ENCODE measurements at regions not wholly inside any gene's neighbourhood (a gene's known extent, or its start where the extent isn't known, plus 50 kb on each side); places are given as distances from the start of the nearest gene placed in this dataset.

DNA sequence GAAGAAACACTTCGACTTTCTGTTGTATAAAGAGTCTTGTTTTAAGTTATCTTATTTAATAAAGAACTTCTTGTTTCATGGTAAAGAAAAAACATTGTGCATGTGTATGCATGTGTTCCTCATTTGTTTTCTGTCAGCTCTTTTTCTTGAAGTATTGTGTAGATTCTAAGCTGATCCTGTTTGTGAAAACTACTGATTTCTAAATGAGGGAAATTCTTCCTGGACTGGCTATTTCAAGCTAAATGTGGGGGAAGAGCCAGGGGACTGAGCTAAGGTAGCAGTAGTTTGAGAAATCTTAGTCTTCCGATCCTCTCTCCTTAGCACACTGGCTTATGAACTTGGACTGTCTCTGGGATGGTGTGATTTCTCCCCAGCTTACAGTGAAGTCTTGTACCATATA lies 56.4 kb upstream of the RBMS1 start:
- Mint-ChIP-seq H3K4me1 (ENCODE audit: low read depth) (peaks cover 2% of the 10 kb centered on the region), H3K27me3 (peaks cover 1% of the 10 kb centered on the region), H3K9me3 (ENCODE audit: low read depth) (no peaks in the 10 kb centered on the region), H3K4me3 (no peak overlapping the region), H3K27ac (no peak overlapping the region), H3K36me3 (no peaks in the 10 kb centered on the region)

DNA sequence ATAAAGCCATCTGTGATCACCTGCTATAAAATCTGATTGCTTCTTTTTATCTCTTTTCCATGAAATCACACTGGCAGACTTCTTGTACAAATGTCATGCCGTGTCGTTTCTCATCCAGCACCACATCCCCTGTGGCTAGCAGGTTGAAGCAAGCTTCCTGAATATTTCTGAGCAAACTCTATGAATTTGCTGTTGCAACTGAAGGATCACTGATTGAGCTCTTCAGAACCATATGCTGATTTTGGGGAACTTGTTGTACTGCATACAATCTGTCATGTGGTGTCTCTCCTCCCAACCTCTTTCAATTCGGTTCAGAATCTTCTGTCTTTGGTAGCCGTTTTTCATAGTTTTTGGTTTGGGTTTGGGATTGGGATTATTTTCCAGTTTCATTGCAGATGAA lies 57.7 kb upstream of the RBMS1 start:
- Mint-ChIP-seq H3K27ac (no peak overlapping the region), H3K36me3 (no peaks in the 10 kb centered on the region), H3K4me1 (ENCODE audit: low read depth) (peaks cover 2% of the 10 kb centered on the region), H3K27me3 (peaks cover 1% of the 10 kb centered on the region), H3K4me3 (no peak overlapping the region), H3K9me3 (ENCODE audit: low read depth) (peaks cover 2% of the 10 kb centered on the region)

DNA sequence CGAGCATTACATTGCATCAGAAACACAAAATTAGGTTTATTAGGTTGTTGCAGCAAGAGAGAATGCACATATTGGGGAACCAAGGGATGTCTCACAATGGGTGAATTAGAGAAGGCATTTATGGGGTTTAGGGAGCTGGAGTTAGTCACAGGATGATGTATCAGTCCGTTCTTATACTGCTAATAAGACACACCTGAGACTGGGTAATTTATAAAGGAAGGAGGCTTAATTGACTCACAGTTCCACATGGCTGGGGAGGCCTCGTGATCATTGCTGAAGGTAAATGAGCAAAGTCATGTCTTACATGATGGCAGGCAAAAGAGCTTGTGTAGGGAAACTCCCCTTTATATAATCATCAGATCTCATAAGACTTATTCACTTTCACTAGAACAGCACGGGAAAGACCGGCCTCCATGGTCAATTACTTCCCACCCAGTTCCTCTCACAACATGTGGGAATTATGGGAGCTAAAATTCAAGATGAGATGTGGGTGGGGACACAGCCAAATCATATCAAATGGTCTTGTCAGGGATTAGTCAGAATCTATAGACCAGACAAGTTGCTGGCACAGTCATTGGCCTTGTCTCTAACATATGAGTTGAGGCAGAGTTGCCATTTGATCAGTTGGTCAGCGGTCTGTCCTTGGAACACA lies 61.9 kb upstream of the RBMS1 start:
- Mint-ChIP-seq H3K9me3 (ENCODE audit: low read depth) (peaks cover 9% of the 10 kb centered on the region), H3K4me1 (ENCODE audit: low read depth) (peaks cover 2% of the 10 kb centered on the region), H3K27ac (no peak overlapping the region), H3K27me3 (peaks cover 1% of the 10 kb centered on the region), H3K36me3 (no peaks in the 10 kb centered on the region), H3K4me3 (no peak overlapping the region)

DNA sequence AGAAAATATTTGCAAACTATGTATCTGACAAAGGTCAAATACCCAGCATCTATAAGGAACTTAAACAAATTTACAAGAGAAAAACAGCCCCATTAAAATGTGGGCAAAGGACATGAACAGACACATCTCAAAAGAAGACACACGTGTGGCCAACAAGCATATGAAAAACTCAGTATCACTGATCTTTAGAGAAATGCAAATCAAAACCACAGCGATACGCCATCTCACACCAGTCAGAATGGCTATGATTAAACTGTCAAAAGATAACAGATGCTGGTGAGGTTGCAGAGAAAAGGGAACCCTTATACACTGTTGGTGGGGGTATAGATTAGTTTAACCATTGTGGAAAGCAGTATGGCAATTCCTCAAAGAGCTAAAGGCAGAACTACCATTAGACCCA lies 64.3 kb upstream of the RBMS1 start:
- H3K36me3 Mint-ChIP-seq = no peaks in the 10 kb centered on the region

DNA sequence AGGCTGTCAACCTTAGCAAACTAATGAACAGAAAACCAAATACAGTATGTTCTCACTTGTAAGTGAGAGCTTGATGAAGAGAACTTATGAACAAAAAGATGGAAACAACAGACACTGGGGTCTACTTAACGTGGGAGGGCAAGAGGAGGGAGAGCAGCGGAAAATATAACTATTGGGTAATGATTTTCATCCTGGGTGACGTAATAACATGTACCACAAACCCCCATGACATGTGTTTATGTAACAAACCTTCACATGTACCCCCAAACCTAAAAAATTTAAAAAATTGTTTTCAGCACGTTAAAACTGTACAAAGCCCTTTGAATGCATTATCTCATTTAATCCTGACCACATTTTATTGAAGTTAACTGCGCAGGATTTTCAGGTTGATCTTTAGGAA lies 64.9 kb upstream of the RBMS1 start:
- Mint-ChIP-seq H3K4me1 (ENCODE audit: low read depth) (no peaks in the 10 kb centered on the region), H3K27ac (no peak overlapping the region), H3K27me3 (no peaks in the 10 kb centered on the region), H3K36me3 (no peaks in the 10 kb centered on the region), H3K4me3 (no peak overlapping the region), H3K9me3 (ENCODE audit: low read depth) (peaks cover 9% of the 10 kb centered on the region)

More for the DNA sequence above, 64.3 kb upstream of the RBMS1 start:
- no peaks in the 10 kb centered on the region for H3K27me3 Mint-ChIP-seq
- no peak overlapping the region for H3K4me3 Mint-ChIP-seq
- H3K27ac Mint-ChIP-seq = no peak overlapping the region
- H3K4me1 Mint-ChIP-seq (ENCODE audit: low read depth) = no peaks in the 10 kb centered on the region
- H3K9me3 Mint-ChIP-seq (ENCODE audit: low read depth) = peaks cover 9% of the 10 kb centered on the region

DNA sequence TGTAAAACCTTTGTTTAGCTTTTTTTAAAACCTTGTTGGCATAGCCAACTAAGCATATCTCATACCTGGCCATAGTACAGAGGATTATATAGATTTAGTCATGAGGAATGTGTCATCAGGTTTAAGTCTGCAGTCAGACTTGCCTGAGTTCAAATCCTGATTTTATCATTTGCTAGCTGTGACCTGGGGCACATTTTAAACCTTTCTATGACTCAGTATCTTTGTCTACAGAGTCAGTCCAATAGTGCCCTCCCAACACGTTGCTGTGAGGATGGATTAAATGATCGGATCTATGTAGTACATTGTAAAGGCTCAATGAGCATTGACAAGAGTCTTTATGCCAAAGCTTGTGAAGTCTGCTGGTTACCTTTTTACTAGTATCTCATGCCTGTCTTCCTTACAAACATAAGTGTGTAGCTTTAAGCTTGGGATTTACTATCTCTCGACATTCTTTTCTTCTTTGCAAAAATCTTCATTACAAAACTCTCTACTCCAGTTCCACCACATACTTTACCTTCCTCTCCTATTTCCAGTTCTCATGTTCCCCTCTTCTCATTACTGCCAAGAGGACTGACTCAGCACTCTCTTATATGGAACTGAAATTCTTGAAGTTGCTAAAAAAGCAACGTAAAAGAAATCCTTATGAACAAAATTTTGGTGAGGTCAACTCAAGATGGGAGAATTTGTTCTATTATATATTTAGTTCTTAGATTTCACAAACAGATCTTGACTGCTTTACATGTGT lies 68.1 kb upstream of the RBMS1 start:
- Mint-ChIP-seq H3K4me3 (no peak overlapping the region), H3K36me3 (no peaks in the 10 kb centered on the region), H3K4me1 (ENCODE audit: low read depth) (peaks cover 14% of the 10 kb centered on the region), H3K27ac (no peak overlapping the region), H3K9me3 (ENCODE audit: low read depth) (peaks cover 3% of the 10 kb centered on the region), H3K27me3 (no peaks in the 10 kb centered on the region)

DNA sequence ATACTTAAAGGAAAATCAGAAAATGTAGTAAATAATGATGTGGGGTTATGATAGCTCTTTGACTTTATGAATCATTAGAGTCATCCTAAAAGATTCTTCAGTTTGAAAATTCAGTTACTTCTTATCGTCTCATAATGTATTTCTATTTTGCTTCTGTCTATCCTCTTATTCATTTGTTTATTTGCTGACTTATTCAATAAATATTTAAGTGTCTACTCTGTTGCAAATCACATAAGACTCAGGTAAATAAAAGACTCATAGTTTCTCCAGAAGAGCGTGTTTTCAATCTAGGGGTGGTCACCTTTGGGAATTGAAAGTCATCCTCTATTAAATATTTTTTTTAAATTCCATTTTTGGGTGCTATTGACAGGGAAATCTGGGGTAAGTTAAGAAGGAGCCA lies 69.1 kb upstream of the RBMS1 start:
- Mint-ChIP-seq H3K4me1 (ENCODE audit: low read depth) (peaks cover 14% of the 10 kb centered on the region), H3K4me3 (no peak overlapping the region), H3K9me3 (ENCODE audit: low read depth) (no peaks in the 10 kb centered on the region), H3K27ac (no peak overlapping the region), H3K27me3 (no peaks in the 10 kb centered on the region), H3K36me3 (no peaks in the 10 kb centered on the region)

DNA sequence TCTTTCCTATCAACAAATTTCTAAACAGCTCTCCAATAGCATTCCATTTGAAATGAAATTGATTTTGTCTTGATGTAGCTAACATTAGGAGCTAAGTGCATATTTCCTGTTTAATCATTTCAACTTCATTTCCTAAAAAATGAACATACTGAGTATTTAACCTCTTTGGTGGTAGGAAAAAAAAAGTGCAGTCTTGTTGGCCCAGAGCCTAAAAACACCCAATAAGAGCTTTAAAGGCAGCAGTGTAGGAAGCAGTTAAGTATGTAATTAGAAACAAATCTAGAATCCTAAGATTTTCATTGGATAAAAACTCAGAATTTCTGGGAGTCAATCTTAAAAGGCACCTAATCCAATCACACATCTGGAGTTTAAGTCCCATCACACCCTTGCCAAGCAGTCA lies 71.0 kb upstream of the RBMS1 start:
- H3K9me3 Mint-ChIP-seq (ENCODE audit: low read depth) = no peaks in the 10 kb centered on the region
- no peak overlapping the region for H3K27ac Mint-ChIP-seq
- no peak overlapping the region for H3K4me3 Mint-ChIP-seq
- H3K27me3 Mint-ChIP-seq = no peaks in the 10 kb centered on the region
- H3K4me1 Mint-ChIP-seq (ENCODE audit: low read depth) = peaks cover 14% of the 10 kb centered on the region
- no peaks in the 10 kb centered on the region for H3K36me3 Mint-ChIP-seq

DNA sequence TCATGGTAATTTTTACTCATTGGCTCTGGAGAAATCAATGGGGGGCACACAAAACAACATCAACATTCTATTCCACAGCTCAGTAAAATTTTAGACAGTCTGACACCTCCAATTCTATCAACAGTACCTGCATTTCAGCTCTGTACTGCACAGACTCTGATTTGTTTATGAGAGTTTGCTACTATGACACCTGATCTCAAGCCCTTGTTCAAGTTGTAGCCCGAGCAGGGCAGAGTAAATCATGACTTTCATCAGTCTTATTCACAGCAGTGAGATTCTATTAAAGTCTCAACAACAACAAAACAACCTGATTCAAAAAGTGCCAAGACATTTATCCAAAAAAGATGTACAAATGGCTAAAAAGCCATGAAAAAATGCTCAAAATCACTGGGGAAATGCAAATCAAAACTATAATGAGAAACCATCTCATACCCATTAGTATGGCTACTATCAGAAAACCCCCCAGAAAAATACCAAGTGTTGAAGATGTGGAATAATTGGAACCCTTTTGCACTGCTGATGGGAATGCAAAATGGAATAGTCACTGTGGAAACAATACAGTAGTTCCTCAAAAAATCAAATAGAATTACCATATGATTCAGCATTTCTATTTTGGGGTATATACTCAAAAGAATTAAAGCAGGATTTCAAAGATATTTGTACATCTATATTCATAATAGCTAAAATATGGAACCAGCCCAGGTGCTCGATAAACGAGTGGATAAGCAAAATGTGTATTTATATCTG lies 71.7 kb upstream of the RBMS1 start:
- no peaks in the 10 kb centered on the region for H3K9me3 Mint-ChIP-seq (ENCODE audit: low read depth)
- H3K27ac Mint-ChIP-seq = no peak overlapping the region
- no peaks in the 10 kb centered on the region for H3K27me3 Mint-ChIP-seq
- H3K4me3 Mint-ChIP-seq = no peak overlapping the region
- H3K4me1 Mint-ChIP-seq (ENCODE audit: low read depth) = peaks cover 14% of the 10 kb centered on the region
- no peaks in the 10 kb centered on the region for H3K36me3 Mint-ChIP-seq

DNA sequence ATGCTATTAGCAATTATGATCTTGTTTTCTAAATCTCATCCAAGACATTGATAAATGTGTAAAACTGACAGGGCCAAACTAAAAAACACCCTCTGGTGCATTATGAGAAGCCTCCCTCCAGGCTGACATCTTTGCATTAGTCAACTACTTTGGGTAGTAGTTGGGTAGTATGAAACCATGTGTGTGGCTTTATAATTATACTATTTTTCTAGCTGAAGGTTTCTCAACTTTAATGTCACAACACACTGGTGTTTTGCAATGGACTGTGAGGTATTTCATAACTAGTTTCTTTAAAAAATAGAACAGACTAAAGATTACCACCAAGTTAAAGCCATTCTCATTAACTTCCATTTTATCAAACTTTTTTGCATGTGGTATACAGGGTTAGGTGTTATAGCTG lies 73.1 kb upstream of the RBMS1 start:
- Mint-ChIP-seq H3K9me3 (ENCODE audit: low read depth) (no peaks in the 10 kb centered on the region), H3K27me3 (no peaks in the 10 kb centered on the region), H3K36me3 (no peaks in the 10 kb centered on the region), H3K4me3 (no peak overlapping the region), H3K4me1 (ENCODE audit: low read depth) (peaks cover 14% of the 10 kb centered on the region), H3K27ac (no peak overlapping the region)

DNA sequence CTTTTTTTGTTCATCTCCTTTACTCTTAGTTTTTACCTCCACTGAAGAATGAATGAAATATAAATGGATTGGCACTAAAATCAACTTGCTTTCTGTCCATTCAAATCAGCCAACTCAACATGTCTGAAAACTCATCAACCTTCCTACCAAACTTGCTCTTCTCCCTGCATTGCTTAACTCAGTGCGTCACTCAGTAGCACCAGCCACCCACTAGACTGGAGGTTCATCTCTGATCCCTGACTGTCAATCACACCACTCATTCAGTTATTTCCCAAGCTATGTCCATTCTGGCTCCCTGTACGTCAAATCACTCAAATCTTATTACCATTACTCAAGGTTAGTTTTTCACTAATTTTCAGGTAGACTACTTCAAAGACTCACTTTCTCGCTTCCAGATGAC lies 75.2 kb upstream of the RBMS1 start:
- Mint-ChIP-seq H3K4me1 (ENCODE audit: low read depth) (peaks cover 14% of the 10 kb centered on the region), H3K27me3 (no peaks in the 10 kb centered on the region), H3K27ac (no peak overlapping the region), H3K4me3 (no peak overlapping the region), H3K9me3 (ENCODE audit: low read depth) (no peaks in the 10 kb centered on the region), H3K36me3 (no peaks in the 10 kb centered on the region)

DNA sequence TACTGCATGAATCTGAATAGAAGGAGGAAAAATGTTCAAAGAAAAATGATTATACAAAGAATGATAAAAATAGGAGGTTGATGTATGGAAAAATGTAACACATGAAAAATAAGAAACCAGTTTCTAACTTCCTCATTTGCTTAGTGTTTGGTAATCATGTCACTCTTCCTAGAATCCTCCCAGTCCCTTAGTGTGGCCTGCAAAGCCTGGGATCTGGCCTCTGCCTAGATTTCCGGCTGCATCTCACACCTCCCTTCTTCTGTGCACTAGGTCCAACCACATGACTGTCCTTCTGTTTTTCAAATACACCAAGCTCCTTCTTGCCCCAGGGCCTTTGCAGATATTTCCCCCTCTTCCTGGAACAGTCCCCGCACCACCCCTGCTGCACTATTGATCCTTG lies 76.8 kb upstream of the RBMS1 start:
- Mint-ChIP-seq H3K4me3 (no peak overlapping the region), H3K9me3 (ENCODE audit: low read depth) (no peaks in the 10 kb centered on the region), H3K27ac (no peak overlapping the region), H3K36me3 (no peaks in the 10 kb centered on the region), H3K4me1 (ENCODE audit: low read depth) (peaks cover 3% of the 10 kb centered on the region), H3K27me3 (no peaks in the 10 kb centered on the region)

DNA sequence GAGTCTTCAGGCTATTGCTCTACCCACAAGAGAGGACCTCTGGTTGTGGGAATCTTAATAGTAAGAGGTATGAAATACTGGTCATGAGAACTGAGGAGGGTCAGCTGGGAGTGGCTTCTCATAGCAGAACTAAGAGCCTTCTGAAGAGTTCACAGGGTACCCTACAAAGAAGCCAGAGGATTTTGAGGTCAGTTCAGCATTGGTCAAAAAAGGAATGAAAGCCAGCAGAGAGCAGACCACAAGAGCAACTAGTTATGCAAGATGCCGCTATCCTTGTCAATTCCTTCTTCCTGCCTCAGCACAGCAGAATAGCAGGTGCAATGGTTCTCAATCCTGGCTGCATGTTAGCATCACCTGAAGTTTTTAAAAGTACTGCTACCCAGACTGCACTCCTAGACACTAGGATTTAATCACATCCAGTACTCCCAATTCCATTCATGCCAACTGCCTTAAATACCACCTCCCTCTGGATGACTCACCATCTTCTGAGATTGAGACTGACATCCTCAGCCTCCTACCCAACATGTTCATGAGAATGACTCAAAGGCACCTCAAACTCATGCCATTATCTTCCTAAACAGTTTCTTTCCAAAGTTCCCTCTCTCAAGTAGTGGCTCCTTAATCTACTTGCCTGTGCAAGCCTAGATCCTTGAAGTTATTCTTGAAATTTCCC lies 81.0 kb upstream of the RBMS1 start:
- Mint-ChIP-seq H3K27ac (no peak overlapping the region), H3K27me3 (peaks cover 2% of the 10 kb centered on the region), H3K4me3 (no peak overlapping the region), H3K4me1 (ENCODE audit: low read depth) (no peaks in the 10 kb centered on the region), H3K9me3 (ENCODE audit: low read depth) (no peaks in the 10 kb centered on the region), H3K36me3 (no peaks in the 10 kb centered on the region)

DNA sequence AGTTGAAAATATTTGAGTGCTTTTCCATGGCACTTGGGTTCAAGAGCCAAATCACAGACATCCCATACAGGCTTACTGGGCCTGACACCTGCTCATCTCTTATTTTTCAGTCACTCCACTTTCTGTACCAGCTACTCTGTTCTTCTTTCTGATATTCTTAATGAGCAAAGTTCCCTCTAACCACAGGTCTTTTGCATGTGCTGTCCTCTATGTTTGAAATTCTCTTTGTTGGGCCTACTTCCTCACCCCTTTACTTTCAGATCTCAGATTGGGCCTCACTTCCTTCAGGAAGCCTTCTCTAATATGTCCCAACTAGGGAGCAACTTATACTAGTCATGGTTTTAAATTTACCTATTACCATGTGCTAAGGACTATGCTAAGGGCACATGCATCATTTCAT lies 81.8 kb upstream of the RBMS1 start:
- Mint-ChIP-seq H3K9me3 (ENCODE audit: low read depth) (no peaks in the 10 kb centered on the region), H3K27ac (no peak overlapping the region), H3K4me1 (ENCODE audit: low read depth) (no peaks in the 10 kb centered on the region), H3K27me3 (peaks cover 2% of the 10 kb centered on the region), H3K4me3 (no peak overlapping the region), H3K36me3 (no peaks in the 10 kb centered on the region)

DNA sequence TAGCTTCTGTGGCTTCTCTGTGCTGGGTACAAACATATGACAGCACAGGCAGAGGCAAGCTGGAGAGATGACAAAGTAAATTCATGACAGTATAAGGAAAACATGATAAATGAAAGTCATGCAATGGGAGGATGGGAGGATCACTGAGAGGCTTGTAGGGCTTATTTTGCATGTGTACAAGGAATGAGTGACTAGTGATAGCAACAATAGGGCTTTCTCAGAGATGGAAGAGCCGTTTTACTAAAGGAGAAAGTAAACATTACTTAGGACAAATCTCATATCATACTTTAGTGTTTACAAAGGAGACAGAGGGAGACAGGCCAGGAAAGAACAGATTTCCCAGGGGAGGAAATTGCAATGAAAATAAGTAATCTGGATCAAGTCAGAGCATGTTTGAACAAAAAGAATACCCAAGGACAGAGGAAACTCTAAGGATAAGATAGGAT lies 82.5 kb upstream of the RBMS1 start:
- Mint-ChIP-seq H3K4me1 (ENCODE audit: low read depth) (no peaks in the 10 kb centered on the region), H3K4me3 (no peak overlapping the region), H3K36me3 (no peaks in the 10 kb centered on the region), H3K27me3 (peaks cover 2% of the 10 kb centered on the region), H3K27ac (no peak overlapping the region), H3K9me3 (ENCODE audit: low read depth) (no peaks in the 10 kb centered on the region)
